HL-60 (cell line): ENCODE measurements at regions not wholly inside any gene's neighbourhood (a gene's known extent, or its start where the extent isn't known, plus 50 kb on each side); places are given as distances from the start of the nearest gene placed in this dataset.

Experiments used
- GABPA ChIP-seq: IDR thresholded peaks from 2 replicates; pipeline ENCODE4 v1.6.1; 2012; ENCODE audit warnings: low read depth
- POLR2AphosphoS5 ChIP-seq: IDR thresholded peaks from 2 replicates; pipeline ENCODE4 v1.6.1; 2012; ENCODE audit warnings: low read depth
- SPI1 ChIP-seq: IDR thresholded peaks from 2 replicates; pipeline ENCODE4 v1.6.1; 2012; ENCODE audit warnings: low read depth, mild to moderate bottlenecking, borderline replicate concordance
- TF ChIP-seq, protein P1 (sequence below): IDR thresholded peaks from one replicate; pipeline ENCODE4 v1.5.1; 2011; ENCODE audit warnings: low read length, control low read depth, inconsistent platforms; ENCODE audit not compliant: insufficient read depth
- TF ChIP-seq, protein P2 (sequence below): IDR thresholded peaks from 2 replicates; pipeline ENCODE4 v1.6.1; 2012; ENCODE audit warnings: low read depth; ENCODE audit not compliant: insufficient replicate concordance

DNA sequence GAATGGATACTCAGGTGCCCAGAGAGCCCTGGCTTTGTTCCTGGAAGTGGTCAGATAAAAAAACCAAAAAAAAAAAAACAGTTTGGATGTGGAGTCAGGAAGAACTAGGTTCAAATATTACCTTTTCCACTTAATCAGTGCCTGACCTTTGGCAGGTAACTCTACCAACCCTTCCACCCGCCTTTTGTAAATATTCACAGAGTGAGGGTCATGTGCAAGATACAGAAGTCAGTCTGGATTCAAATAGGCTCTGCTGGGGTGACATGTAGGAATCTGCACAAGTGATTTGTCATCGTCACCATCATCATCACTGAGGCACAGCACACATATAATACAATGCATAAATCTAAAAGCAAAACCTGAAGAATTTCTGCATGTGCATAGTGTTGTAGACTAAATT is 490.7 kb downstream of the MIAT start:
- TF ChIP-seq, protein P1, sequence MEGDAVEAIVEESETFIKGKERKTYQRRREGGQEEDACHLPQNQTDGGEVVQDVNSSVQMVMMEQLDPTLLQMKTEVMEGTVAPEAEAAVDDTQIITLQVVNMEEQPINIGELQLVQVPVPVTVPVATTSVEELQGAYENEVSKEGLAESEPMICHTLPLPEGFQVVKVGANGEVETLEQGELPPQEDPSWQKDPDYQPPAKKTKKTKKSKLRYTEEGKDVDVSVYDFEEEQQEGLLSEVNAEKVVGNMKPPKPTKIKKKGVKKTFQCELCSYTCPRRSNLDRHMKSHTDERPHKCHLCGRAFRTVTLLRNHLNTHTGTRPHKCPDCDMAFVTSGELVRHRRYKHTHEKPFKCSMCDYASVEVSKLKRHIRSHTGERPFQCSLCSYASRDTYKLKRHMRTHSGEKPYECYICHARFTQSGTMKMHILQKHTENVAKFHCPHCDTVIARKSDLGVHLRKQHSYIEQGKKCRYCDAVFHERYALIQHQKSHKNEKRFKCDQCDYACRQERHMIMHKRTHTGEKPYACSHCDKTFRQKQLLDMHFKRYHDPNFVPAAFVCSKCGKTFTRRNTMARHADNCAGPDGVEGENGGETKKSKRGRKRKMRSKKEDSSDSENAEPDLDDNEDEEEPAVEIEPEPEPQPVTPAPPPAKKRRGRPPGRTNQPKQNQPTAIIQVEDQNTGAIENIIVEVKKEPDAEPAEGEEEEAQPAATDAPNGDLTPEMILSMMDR: no peak
- TF ChIP-seq, protein P2, sequence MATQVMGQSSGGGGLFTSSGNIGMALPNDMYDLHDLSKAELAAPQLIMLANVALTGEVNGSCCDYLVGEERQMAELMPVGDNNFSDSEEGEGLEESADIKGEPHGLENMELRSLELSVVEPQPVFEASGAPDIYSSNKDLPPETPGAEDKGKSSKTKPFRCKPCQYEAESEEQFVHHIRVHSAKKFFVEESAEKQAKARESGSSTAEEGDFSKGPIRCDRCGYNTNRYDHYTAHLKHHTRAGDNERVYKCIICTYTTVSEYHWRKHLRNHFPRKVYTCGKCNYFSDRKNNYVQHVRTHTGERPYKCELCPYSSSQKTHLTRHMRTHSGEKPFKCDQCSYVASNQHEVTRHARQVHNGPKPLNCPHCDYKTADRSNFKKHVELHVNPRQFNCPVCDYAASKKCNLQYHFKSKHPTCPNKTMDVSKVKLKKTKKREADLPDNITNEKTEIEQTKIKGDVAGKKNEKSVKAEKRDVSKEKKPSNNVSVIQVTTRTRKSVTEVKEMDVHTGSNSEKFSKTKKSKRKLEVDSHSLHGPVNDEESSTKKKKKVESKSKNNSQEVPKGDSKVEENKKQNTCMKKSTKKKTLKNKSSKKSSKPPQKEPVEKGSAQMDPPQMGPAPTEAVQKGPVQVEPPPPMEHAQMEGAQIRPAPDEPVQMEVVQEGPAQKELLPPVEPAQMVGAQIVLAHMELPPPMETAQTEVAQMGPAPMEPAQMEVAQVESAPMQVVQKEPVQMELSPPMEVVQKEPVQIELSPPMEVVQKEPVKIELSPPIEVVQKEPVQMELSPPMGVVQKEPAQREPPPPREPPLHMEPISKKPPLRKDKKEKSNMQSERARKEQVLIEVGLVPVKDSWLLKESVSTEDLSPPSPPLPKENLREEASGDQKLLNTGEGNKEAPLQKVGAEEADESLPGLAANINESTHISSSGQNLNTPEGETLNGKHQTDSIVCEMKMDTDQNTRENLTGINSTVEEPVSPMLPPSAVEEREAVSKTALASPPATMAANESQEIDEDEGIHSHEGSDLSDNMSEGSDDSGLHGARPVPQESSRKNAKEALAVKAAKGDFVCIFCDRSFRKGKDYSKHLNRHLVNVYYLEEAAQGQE: no peak
- TF ChIP-seq GABPA (no peak), POLR2AphosphoS5 (no peak), SPI1 (no peak)
